Epidermal melanocyte (primary cell): ENCODE measurements at regions not wholly inside any gene's neighbourhood (a gene's known extent, or its start where the extent isn't known, plus 50 kb on each side); places are given as distances from the start of the nearest gene placed in this dataset.

ENCODE experiments used
- DNase-seq: peaks from one replicate; pipeline ENCODE4 v3.0.0; 2011; ENCODE audit warnings: low spot score; ENCODE audit not compliant: insufficient read length

DNA sequence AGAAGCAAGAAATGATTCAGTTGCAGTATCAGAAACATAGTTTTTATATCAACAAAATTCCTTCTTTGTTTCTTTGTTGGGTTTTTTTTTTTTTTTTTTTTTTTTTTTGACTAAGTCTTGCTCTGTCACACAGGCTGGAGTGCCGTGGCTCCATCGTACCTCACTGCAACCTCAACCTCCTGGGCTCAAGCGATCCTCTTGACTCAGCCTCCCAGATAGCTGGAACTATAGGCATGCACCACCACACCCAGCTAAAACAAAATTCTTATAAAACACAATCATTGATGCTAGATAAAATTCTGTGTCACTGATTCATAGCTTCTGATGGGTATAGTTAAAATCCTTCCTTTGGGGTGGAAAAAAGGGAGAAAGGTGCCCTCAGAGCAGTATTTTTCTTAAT, 110.3 kb upstream of the TNFAIP3 start:
- no peak for DNase-seq

DNA sequence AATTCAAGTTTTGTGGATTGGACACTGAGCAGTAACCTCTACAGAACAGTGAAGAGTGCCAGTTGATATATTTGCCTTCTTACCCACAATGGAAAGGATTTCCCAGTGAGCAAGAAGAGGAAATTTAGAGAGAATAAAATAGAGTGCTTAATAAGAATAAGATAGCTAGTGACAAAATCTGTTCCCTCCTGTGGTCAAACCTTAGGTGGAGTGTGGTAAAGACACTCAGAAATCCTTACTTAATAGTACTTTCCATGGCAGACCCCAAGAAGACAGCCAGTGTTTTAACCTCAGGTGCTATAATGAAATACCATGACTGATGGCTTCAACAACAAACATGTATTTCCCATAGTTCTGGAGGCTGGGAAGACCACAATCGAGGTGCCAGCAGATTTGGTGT, 108.4 kb upstream of the TNFAIP3 start:
- no peak for DNase-seq

DNA sequence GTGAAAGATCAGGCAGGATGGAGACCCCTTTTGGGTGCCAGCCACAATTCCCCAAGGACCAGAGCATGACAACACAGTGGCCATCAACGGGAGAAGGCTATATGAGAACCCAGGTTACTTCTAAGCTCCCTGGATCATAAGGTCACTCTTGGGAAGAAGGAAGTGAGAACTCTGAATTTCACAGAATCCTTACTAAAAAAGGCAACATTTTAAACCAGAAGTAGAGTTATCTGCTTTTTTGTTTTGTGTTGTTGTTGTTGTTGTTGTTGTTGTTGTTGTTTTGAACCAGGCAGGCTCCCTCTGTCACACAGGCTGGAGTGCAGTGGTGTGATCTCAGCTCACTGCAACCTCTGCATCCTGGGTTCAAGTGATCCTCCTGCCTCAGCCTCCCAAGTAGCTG, 107.4 kb upstream of the TNFAIP3 start:
- DNase-seq, result no peak

DNA sequence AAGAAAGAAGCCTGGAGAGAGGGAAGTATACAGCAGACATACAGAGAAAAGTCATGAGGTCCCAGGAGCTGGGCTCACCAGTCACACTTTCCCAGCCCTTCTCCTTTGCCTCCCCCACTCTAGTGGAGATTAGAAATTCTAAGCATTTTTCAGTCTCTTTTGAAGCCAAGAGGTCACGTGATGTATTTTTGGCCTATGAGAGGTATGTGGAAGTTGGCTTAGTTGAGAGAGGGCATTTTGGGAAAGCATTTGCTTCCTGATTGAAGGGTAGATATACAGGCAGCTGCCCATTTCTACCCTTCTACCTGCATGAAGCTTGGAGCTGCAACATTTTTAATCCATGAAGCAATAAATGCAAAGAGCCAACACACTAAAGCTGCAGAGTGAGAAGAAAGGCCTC, 106.0 kb upstream of the TNFAIP3 start:
- DNase-seq, result no peak

DNA sequence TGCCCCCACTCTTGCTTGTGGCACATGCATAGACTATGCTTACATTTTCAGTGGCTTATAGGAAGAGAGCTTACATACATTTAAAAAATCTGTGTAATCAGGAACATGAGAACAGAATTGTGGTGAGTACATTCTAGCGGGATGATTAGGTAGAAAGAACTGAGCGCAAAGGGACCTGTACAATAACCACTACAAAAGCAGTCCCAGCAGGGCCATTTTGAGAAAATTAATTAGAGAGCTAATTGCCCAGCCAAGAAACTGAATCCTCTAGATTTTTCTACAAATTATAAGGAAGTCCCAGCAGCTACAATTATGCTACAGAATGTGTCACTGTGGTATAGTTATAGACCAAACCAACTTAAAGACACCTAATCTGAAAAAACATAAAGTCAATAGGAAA, 105.6 kb upstream of the TNFAIP3 start:
- no peak for DNase-seq

DNA sequence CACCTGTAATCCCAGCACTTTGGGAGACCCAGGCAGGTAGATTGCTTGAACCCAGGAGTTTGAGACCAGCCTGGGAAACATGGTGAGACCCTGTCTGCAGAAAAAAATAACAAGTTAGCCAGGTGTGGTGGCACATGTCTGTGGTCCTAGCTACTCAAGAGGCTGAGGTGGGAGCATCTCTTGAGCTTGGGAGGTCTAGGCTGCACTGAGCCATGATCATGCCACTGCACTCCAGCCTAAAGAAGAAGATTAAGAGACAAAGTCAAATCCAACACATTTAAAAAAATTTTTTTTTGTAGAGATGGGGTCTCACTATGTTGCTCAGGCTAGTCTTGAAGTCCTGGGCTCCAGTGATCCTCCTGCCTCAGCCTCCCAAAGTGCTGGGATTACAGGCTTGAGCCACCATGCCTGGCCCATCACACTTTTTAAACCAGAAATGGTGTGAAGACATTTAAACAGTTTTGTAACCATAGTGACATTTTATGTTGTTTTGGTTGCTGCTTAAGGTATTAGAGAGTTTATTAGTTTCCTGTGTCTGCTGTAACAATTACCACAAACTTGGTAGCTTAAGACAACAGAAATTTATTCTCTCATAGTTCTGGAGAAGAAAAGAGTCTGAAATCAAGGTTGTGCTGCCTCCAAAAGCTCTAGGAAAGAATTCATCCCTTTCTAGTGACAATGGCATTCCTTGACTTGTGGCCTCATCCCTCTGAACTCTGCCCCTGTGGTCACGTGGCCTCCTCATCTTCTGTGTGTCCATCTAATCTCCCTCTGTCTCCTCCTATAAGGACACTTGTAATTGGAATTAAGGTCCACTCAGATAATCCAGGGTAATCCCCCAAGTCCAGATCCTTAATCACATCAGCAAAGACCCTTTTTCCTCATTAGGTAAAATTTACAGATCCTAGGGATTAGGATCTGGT, 104.6 kb upstream of the TNFAIP3 start:
- no peak for DNase-seq

DNA sequence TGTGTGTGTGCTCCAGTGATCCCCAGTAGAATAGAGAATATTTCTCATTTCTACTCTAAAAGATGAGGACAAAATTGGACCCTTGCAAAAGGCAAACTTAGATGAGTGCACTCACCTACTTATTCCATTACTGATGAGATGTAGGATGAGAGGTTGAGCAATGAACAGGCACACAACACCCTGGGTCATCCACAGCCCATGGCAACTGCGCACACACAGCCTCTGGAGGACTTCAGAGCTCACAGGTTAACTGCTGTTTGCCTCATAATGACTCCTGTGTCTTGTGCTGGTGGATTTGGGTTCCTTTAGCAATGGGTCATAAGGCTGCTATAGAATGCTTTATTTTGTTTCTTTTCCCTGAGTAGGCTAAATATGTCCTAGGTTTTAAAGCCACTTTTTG, 103.6 kb upstream of the TNFAIP3 start:
- no peak for DNase-seq

DNA sequence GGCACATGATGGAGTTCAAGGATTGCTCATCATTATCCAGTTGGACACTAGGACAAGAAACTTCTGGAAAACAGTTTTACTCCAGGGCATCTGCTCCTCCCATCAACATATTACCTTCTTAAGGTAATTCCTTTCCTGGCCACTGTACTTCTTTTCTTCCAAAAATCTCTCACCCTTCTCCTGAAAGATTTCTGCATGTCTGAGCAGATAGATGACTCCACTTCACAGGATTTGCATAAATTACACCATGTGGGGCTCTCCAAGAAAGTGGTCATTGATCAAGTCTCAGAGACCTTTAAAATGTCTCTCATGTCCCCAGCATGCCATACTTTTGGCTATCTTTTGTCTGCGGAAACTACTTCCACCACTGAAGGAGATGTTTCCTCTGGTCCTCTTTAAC, 103.2 kb upstream of the TNFAIP3 start:
- DNase-seq, result no peak

DNA sequence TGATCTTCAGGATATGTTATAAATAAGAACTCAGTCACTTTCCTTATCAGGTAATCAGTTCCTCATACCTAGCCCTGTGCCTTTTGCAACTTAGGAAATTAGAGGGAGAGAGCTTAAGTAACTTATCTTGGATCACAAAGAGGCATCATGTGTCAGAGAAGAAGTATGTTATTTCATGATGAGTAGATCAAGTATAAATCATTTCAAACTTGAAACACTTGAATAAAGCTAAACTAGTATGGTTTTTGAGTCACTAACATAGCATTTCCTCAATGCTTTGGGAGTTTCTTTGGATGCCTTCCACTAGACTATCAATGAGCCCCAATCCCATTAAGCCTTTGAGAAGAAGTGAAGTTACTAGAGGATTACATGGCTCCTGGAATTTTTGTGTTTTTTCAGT, 102.6 kb upstream of the TNFAIP3 start:
- DNase-seq, result no peak

DNA sequence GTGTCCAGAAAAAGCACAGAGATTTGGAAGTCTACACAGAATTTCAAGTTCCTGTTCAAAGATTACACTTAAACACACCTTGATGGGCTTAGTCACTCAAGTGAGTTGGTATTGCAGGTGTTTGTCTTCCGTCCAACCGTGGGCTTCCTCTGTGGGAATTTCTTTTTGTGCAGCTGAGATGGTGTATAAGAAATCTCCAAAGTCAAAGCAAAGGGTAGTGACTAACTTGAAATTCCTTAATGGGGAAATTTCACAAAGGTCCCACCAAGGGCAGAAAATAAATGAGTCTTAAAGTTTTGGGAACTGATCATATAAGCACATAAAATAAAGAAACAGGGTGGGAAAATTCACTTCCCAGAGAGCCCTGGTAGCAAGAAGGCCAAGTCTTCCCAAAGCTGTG, 102.0 kb upstream of the TNFAIP3 start:
- no peak for DNase-seq

DNA sequence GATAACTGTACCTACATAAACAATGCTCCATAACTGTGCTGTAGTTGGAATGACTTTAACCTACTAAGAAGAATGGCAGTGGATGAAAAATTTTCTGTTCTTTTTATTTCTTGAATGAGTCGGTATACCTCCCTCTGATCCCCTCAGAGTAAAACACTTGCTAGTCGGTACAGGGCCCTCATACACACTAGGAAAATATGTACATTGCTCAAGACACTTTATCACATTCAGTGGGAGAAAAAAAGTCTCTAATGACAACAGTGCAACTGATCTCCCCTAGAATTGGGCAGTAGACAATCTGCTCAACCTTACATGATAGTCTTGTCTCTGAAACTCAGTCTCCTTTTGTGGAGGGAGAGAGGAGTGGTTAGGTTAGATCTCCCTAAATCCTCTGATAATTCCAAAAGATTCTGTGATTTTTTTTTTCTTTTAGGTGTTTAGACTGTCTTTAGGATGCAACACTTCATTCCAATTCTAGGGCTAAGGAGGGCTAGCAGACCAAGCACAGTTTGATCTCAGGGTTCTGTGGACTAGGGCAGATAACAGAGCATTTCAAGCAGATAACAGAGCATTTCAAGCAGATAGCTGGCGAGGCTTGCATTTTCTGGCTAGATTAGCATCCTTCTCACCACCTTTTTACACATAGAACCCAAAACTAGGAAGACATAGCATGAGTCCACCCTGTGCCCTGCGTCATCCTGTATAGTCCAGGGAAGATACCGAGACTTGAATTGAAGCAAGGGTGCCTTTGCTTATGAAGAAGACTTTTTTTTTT, 100.3 kb upstream of the TNFAIP3 start:
- no peak for DNase-seq

DNA sequence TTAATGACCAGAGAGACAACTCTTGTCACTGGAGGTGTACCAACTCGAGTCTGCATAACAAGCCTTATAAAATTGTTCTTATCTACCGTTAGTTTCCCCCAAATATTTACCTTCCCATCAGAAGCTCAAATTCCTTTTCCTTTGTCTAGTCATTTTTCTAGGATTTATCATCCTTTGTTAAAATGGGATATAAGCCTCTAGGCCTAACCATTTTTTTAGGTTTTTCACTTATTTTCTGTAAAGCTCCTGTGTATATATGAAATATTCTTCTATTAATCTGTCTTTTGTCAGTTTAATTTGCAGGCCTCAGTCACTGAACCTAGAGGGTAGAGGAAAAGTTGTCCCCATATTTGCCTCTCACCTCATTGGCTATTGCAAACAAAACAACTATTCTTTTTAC, 99.6 kb upstream of the TNFAIP3 start:
- DNase-seq, result no peak

DNA sequence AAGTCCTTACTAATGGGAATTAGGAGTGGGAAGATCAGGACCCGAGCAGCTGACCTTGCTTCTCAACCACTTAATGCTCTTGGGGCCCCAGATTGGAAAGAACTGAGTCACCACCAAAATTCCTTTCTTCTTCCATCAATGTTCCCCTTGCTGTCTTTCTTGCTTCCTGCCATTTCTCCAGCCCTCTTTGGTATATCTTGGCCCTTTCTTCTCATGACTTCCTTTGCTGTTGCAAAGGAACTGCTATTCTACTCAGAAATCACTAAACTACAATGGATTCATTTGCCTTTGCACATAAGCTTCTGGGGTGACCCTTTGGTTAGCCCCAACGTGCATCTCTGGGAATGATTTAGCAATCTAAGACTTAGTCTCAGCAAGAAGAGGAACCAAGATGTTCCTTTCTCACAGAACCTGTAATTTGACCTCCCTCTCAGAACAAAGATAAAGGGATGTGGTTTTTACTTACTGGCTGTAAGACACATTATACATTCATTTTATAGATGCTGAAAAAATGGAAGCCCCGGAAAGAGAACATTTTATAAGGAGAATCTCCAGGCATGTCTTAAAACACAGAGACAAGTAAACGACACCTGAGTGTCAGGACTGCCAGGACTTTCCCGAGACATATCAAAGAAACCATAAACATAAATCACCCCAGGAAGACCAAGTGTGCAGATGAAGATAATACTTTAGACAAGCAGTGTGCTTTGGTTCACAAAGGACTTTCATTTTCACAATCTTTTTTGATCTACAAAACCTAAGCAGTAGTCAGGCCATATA, 99.0 kb upstream of the TNFAIP3 start:
- DNase-seq, result no peak

DNA sequence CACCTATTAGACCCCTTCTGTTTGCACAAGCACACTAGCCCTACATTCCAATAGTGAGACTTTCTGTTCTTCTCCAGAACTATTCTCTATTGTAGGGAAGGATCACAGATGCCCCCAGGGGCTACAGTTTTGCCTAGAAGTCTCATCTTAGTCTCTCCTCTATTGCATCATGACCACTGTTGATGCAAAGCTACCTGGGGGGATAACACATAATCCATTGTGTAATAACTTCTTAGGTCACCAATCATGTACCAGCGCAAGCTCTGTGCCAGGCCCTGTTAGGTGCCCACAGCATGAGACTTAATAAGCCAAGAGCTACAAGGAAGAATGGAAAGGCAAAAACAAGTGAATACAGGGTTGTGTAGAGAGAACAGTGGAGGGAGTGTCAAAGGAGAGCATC, 98.1 kb upstream of the TNFAIP3 start:
- DNase-seq, result no peak

DNA sequence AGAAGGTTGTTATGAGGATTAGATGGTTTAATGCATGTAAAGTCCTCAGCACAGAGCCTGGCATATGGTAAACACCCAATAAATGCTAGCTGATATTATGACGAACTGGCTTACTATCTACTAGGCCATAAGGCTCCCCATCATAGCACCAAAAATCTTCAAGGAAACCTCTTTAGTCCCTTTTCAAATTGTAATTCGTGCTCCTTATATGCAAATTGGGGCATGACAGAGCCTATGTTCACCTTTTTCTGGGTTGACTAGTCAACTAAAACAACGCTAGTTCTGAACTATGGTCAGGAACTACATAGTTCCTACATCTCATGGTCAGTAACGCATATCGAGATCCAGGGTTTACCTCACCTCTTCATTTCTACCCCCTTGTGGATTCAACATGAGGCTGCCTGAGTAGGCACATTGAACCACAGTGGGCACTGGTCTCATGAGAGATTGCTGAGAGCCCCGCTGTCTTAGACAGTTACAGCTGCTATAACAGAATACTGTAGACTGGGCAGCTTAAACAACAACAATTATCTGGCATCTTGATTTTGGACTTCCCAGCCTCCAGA, 97.2 kb upstream of the TNFAIP3 start:
- no peak for DNase-seq

DNA sequence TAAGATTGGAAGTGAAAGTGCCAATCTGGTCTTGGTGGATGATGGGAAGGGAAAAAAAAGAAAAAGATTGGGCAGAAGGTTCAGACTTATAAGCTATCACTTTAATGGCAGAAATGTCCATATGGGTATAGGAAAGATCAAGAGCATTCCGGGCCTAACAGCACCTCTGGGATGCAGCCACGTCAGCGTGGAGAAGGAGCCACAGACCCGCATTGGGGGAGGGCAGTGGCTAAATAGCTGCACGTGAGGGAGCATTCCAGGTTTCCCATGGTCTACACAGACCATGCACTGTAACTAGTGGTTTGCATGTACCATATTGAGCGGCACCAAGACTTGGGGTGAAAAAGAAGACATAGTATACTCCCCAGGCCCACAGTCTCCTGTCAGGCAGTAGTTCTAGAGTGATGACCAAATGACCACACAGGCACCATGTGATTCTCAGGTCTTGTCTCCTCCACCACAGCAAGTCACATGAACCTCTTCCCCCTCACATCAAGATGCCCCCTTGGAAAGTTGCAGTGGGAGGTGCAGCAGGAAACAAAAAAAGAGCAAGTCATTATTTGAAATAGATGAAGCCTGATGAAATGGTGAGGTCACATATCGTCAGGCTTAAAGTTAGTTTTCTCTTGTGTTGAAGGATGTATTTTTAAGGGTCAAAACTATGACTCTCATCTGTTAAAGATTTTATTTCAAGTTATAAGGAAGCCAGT, 94.4 kb upstream of the TNFAIP3 start:
- DNase-seq, result no peak

DNA sequence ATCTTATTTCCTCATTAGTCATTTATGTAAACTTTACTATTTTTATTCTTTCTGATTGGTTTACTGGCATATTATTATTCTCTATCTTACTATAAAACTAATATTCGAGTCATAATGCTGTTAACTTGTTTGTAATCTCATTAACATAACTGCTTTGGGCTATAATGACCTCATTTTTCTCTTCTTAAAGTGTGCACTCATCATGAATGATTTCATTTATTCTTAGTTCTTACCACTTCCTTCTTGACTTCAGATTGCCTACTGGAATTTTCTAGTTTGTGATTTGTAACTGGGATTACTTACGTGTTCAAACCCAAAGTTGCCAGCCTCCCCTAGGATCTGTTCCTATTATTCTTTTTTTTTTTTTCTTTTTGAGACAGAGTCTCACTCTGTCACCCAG, 91.8 kb upstream of the TNFAIP3 start:
- no peak for DNase-seq

DNA sequence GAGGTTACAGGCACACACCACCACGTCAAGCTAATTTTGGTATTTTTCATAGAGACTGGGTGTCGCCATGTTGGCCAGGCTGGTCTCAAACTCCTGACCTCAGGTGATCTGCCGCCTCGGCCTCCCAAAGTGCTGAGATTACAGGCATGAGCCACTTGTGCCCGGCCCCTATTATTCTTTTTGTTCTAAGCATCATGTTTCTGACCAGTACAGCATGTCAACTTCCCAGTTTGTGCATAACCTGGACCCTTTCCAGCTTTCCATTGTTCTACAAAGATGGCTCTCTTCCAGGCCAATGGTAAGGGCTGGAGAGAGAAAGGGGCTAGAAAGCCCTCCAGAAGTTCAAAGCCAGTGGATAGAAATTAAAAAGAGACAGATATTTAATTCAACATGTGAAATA, 91.3 kb upstream of the TNFAIP3 start:
- DNase-seq, result no peak

DNA sequence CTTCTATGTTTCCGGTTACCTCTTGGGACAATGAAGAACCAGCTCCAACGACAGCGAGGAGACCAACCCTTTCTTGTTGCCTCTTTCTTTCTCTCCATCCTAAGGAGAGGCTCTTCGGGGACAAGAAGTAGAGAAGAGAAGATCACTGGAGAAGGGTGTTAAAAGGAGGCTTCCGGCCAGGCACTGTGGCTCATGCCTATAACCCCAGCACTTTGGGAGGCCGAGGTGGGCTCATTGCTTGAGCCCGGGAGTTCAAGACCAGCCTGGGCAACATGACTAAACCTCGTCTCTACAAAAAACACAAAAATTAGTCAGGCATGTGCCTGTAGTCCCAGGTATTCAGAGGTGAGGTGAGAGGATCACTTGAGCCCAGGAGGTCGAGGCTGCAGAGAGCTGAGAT, 90.8 kb upstream of the TNFAIP3 start:
- no peak for DNase-seq

DNA sequence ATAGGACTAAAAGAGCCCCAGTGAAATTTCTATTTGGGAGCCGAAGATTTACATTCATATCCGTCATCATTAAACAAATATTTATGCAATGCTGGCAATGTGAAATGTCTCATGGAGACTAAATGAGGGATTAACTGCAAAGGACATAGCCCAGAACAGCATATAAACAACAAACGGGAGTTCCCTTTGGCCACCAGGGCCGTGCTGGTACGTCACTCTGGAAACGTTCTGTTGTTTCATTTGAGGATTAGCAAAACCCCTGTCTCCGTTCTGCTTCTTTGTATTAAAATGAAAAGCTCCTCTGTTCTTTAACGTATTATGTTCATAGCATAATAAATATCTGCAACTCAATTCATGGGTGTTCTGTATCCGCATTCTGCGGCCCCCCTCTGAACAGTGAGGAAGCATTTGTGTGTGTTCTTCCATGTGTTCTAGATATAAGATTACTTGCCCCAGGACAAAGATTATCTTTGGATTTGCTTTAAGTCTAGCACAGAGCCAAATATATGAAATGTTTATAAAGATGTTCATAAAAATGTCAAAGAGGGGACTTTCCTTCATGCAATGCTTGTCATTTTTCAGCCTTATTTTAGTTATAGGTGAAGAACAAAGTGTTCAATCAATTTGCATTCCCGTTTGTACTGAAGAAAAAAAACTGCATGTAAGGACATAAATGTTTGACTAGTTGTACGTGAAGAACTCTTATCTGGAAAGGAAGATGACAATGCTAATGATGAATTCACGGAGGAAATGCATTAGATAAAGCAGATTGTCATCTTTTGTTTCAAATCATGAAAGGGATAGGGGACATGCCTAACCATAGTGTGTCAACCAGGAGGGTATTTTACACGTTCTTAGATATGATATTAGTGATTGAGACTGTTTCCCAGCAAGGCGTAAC, 90.0 kb upstream of the TNFAIP3 start:
- DNase-seq, result no peak
